ENCODE measurements at regions not wholly inside any gene's neighbourhood (a gene's known extent, or its start where the extent isn't known, plus 50 kb on each side); places are given as distances from the start of the nearest gene placed in this dataset.

GRCh38 chr16:74169687-74170376, 126.8 kb upstream of the PSMD7 start:
- no peak for DNase-seq

GRCh38 chr16:74169066-74169465, 127.5 kb upstream of the PSMD7 start:
- DNase-seq = no peak

- DNase-seq = no peak
These were observed 128.2 kb upstream of the PSMD7 start for GRCh38 chr16:74168445-74168844.

- no peak for DNase-seq
These were observed 130.2 kb upstream of the PSMD7 start for GRCh38 chr16:74166456-74166855.

GRCh38 chr16:74165566-74166080, 131.0 kb upstream of the PSMD7 start:
- no peak for DNase-seq

- no peak for DNase-seq
These were observed 135.9 kb upstream of the PSMD7 start for GRCh38 chr16:74160759-74161158.

GRCh38 chr16:74153773-74154172, 142.8 kb upstream of the PSMD7 start:
- DNase-seq = no peak

- no peak for DNase-seq
These were observed 150.0 kb upstream of the PSMD7 start for GRCh38 chr16:74146643-74147042.

- DNase-seq = no peak
These were observed 153.4 kb upstream of the PSMD7 start for GRCh38 chr16:74143171-74143570.

GRCh38 chr16:74141015-74141414, 155.6 kb upstream of the PSMD7 start:
- DNase-seq = no peak

GRCh38 chr16:74140557-74140956, 156.1 kb upstream of the PSMD7 start:
- DNase-seq = no peak

- DNase-seq = no peak
These were observed 172.8 kb upstream of the PSMD7 start for GRCh38 chr16:74123826-74124225.

GRCh38 chr16:74123195-74123594, 173.4 kb upstream of the PSMD7 start:
- no peak for DNase-seq

GRCh38 chr16:74117798-74118197, 178.8 kb upstream of the PSMD7 start:
- no peak for DNase-seq

- no peak for DNase-seq
These were observed 183.1 kb upstream of the PSMD7 start for GRCh38 chr16:74113545-74113944.

- no peak for DNase-seq
These were observed 185.1 kb upstream of the PSMD7 start for GRCh38 chr16:74111456-74111982.

GRCh38 chr16:74107795-74108610, 188.6 kb upstream of the PSMD7 start:
- no peak for DNase-seq

- DNase-seq = no peak
These were observed 192.6 kb upstream of the PSMD7 start for GRCh38 chr16:74104022-74104421.

GRCh38 chr16:74101379-74102137, 195.1 kb upstream of the PSMD7 start:
- no peak for DNase-seq

GRCh38 chr16:74100395-74101326, 196.0 kb upstream of the PSMD7 start:
- DNase-seq = no peak

GRCh38 chr16:74099530-74099929, 197.1 kb upstream of the PSMD7 start:
- no peak for DNase-seq

- DNase-seq = no peak
These were observed 201.7 kb upstream of the PSMD7 start for GRCh38 chr16:74094962-74095361.
